Colonic mucosa (tissue), 4 donors: ENCODE measurements at regions not wholly inside any gene's neighbourhood (a gene's known extent, or its start where the extent isn't known, plus 50 kb on each side); places are given as distances from the start of the nearest gene placed in this dataset.

Experiments used
- DNase-seq: peaks from one replicate; pipeline ENCODE4 v3.0.0-alpha.2; 2020
- H3K27ac ChIP-seq: fragments of 200-600 bp; one replicate; pipeline ENCODE4 v1.8.0; 2021
- H3K27me3 ChIP-seq: fragments of 200-600 bp; one replicate; pipeline ENCODE4 v1.8.0; 2021
- H3K36me3 ChIP-seq: fragments of 200-600 bp; one replicate; pipeline ENCODE4 v1.8.0; 2021
- H3K4me1 ChIP-seq: fragments of 200-600 bp; one replicate; pipeline ENCODE4 v1.8.0; 2021; ENCODE audit warnings: mild to moderate bottlenecking
- H3K4me3 ChIP-seq: fragments of 200-600 bp; one replicate; pipeline ENCODE4 v1.8.0; 2021
- H3K9ac ChIP-seq, 2 donors: one replicate each; pipeline ENCODE4 v1.7.0; 2013; ENCODE audit warnings: control low read depth in 2 of 2, low read depth in 2 of 2, low read length in 2 of 2
- H3K9me3 ChIP-seq: fragments of 200-600 bp; one replicate; pipeline ENCODE4 v1.8.0; 2021
- CTCF ChIP-seq: fragments of 200-600 bp; IDR thresholded peaks from one replicate; pipeline ENCODE4 v1.8.0; 2022; ENCODE audit warnings: antibody characterized with exemption, mild to moderate bottlenecking
- intact Hi-C: fragments of 100-400 bp; cut with DNase I; formaldehyde crosslinking; loops from one replicate; pipeline ENCODE4 v1.14.1; 2022
- donor health status: healthy.
- donor health status: DM: no; HTN: no; CAD: no.
- donor health status: DM: no; HTN: no; CAD: no.

- H3K27ac ChIP-seq: no peak overlapping the region
- H3K4me1 ChIP-seq: no peaks in the 10 kb centered on the region
- no peak overlapping the region for H3K4me3 ChIP-seq
- DNase-seq: no peak
- intact Hi-C loops: no loop called here
- H3K36me3 ChIP-seq: no peaks in the 10 kb centered on the region
- no peaks in the 10 kb centered on the region for H3K9me3 ChIP-seq
- TF ChIP-seq CTCF: no peak
- H3K27me3 ChIP-seq: no peaks in the 10 kb centered on the region
- no peak overlapping the region for H3K9ac ChIP-seq
Observed at GRCh38 chrX:116378961-116379360, 57.4 kb upstream of the SLC6A14 start.

- intact Hi-C loops: no loop called here
- H3K9ac ChIP-seq: no peak overlapping the region
- no peak for DNase-seq
- no peaks in the 10 kb centered on the region for H3K36me3 ChIP-seq
- H3K4me1 ChIP-seq: no peaks in the 10 kb centered on the region
- no peak overlapping the region for H3K27ac ChIP-seq
- TF ChIP-seq CTCF: no peak
- H3K27me3 ChIP-seq: no peaks in the 10 kb centered on the region
- no peak overlapping the region for H3K4me3 ChIP-seq
- H3K9me3 ChIP-seq: no peaks in the 10 kb centered on the region
Observed at GRCh38 chrX:116379854-116380253, 56.6 kb upstream of the SLC6A14 start.

- Histone ChIP-seq H3K36me3 (no peaks in the 10 kb centered on the region), H3K9ac (no peak overlapping the region), H3K27me3 (no peaks in the 10 kb centered on the region), H3K9me3 (no peaks in the 10 kb centered on the region), H3K27ac (no peak overlapping the region), H3K4me1 (no peaks in the 10 kb centered on the region), H3K4me3 (no peak overlapping the region)
- TF ChIP-seq CTCF: no peak
- intact Hi-C loops: no loop called here
- DNase-seq: no peak
Observed at GRCh38 chrX:116384406-116384954, 51.9 kb upstream of the SLC6A14 start.
